ENCODE measurements at regions not wholly inside any gene's neighbourhood (a gene's known extent, or its start where the extent isn't known, plus 50 kb on each side); places are given as distances from the start of the nearest gene placed in this dataset.

- no peak for DNase-seq (ENCODE audit: low read depth)
Measured at GRCh38 chr4:20302336-20302735, 50.6 kb downstream of the SLIT2 start.

GRCh38 chr4:20305976-20306375 is 54.3 kb downstream of the SLIT2 start:
- no peak for DNase-seq (ENCODE audit: low read depth)

DNA sequence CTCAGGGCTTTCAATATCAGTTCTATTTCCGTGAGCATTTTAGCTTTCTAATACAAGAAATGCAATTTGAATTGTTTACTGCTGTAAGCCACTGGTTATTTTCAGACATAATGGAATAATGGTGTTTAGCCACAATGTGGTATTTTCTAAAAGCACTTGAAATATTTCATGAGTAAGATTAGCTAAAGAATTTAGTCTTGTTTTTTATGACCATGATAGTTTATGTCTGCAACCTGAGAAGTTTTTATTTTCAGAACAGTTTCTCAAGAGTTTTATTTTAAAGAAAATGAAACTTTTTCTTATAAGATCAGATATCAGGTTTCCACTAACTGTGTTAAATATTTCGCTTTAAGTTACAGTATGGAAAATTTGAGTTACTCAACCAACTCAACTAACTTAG is 60.2 kb downstream of the SLIT2 start:
- DNase-seq (ENCODE audit: low read depth), result no peak

DNA sequence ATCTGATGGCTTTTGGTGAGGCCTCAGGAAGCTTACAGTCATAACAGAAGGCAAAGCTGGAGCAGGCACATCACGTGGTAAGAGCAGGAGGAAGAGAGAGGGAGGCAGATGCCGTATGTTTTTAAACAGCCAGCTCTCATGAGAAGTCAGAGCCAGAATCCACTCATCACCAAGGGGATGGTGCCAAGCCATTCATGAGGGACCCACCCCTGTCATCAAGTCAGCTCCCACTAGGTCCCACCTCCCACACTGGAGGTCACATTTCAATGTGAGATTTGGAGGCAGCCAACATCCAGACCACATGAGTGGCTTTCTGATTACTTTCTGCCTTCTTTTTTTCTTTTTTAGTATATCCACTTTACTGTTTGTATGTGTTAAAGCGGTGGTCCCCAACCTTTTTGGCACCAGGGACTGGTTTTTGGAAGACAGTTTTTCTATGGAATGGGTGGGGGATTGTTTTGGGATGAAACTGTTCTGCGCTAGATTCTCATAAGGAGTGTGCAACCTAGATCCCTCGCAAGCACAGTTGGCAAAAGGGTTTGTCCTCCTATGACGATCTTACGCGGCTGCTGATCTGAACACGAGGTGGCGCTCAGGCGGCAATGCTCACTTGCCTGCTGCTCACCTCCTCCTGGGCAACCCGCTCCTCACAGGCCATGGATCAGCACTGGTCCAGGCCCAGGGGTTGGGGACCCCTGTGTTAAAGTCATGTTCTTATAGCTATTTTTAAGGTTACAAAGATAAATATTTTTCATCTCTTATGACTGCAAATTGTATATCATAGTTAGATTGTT is 61.7 kb downstream of the SLIT2 start:
- DNase-seq (ENCODE audit: low read depth), result no peak

DNA sequence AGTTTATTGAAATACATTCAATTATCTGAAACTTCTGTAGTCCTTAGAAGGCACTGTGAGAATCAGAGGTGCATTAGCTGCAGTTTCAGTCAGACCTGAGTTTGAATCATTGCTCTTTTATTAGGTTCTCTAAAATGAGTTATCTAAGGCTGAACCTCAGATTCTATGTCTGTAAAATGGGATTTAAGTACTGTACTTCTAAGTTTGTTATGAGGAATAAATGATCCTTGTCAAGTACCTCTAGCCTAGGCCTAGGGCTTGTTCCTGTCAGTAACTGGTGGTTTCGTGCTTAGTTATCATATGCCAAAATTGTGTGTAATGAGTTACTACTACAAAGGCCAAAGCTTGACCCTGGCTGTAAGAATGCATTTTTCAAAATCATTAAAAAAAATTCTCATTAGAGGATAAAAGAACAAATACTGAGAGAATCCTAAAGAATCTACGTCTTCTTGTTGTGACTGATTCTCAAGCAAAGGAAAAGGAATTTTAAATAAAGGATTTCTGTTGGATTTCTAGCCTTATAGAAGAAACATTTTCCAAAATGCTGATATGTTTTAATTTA is 65.8 kb downstream of the SLIT2 start:
- DNase-seq (ENCODE audit: low read depth), result no peak

GRCh38 chr4:20318001-20318908 is 66.5 kb downstream of the SLIT2 start:
- DNase-seq (ENCODE audit: low read depth), result no peak

- DNase-seq (ENCODE audit: low read depth), result no peak
Measured at GRCh38 chr4:20318909-20319277, 67.2 kb downstream of the SLIT2 start.

- DNase-seq (ENCODE audit: low read depth), result no peak
Measured at GRCh38 chr4:20319825-20320612, 68.3 kb downstream of the SLIT2 start.

DNA sequence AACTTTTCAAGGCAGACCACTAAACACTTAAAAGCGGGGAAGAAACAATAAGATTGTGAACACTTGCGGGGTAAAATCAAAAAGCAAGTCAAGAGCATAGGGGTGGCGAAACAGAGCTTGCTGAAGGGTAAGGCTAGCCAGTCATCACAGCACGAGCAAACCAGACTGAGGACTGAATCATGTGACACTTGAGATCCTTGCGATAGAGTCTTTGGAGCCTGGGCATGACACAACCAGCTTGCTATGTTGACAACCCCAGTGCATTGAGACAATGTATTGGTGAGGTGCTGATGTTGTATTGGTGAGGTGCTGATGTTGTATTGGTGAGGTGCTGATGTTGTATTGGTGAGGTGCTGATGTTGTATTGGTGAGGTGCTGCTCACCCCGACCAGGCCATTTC is 72.3 kb downstream of the SLIT2 start:
- no peak for DNase-seq (ENCODE audit: low read depth)

- DNase-seq (ENCODE audit: low read depth), result no peak
Measured at GRCh38 chr4:20326460-20326859, 74.8 kb downstream of the SLIT2 start.

GRCh38 chr4:20326977-20327376 is 75.3 kb downstream of the SLIT2 start:
- DNase-seq (ENCODE audit: low read depth), result no peak

- no peak for DNase-seq (ENCODE audit: low read depth)
Measured at GRCh38 chr4:20327808-20328207, 76.1 kb downstream of the SLIT2 start.

GRCh38 chr4:20331642-20332041 is 79.9 kb downstream of the SLIT2 start:
- DNase-seq (ENCODE audit: low read depth), result no peak

GRCh38 chr4:20333141-20333715 is 81.5 kb downstream of the SLIT2 start:
- no peak for DNase-seq (ENCODE audit: low read depth)

- DNase-seq (ENCODE audit: low read depth), result no peak
Measured at GRCh38 chr4:20337261-20337664, 85.6 kb downstream of the SLIT2 start.

- DNase-seq (ENCODE audit: low read depth), result no peak
Measured at GRCh38 chr4:20338841-20339240, 87.1 kb downstream of the SLIT2 start.

DNA sequence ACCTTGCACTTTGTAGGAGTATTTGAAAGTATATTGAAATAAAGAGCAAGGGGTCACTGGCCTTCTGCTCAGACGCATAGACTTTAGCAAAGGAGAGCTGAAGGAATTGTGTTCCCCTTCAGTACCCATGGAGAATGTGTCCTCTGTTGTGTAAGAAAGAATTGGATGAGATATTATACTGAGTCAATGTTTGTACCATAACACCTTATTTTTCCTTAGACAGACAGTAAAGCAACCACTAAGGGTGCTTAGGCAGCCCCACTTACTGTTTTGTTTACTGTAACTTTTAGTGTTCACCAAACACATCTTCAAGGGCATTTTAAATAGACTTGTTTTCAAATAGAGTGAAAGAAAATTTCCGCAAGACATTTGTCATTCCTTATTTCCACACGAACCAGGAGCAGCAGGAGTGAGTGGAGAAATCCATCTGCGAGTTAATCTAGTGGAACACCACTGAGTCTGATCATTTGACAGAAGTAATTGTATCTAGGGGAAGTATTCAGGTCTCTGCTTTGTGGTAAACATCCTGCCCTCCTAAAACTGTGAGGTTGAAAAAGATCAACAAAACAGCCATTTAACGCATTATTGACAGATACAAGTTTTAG is 89.5 kb downstream of the SLIT2 start:
- DNase-seq (ENCODE audit: low read depth), result no peak

GRCh38 chr4:20347531-20347930 is 95.8 kb downstream of the SLIT2 start:
- DNase-seq (ENCODE audit: low read depth), result no peak

DNA sequence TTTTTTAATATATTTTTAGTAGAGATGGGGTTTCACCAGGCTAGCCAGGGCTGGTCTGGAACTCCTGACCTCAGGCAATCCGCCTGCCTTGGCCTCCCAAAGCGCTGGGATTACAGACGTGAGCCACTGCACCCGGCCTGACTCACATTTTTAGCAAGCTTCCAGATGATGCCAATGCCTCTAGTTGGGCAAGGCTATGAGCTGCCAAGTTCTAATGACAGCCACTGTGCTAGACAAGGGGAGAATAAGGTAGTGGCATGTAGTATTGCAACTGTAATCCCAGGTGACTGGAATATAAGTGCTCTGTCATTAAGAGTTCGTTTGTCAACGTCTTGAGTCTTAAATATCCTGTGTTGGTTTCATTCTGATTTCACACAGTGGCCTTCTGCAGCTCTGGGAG is 96.7 kb downstream of the SLIT2 start:
- DNase-seq (ENCODE audit: low read depth), result no peak

DNA sequence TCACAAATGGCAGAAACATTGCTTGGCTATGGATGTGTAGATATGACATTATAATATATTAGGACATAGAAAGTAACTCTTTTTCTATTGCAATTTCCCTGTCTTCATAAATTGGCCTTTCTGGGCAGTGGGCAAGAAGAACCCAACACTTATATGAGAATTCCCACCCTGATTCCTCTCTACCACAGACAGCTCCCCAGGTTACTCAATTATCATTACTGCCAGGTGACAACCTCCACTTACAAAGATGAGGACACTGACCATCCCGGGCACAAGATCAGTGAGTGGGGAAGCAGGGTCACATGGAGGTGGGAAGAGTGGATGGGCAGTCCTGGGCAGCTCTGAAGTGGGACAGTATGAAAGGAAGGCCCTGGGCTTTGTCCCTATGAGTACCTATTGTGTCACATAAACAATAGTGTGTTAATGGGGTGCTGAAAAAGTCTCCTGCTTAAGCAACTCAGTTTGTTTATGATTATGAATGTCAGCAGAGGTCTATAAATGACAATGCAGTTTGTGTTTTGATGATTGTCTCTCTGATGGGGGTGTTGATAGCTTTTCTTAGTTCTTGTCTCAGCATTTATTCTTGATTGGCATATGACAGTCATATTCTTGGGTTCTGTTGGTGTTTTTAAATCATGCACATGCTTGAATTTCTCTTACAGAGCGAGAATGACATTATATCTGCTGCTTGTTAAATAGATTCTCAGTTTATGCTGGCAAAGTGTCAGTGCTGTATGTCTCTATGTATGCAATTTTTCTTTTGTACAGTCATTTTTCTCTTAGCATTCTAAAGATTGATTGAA is 99.9 kb downstream of the SLIT2 start:
- DNase-seq (ENCODE audit: low read depth), result no peak

DNA sequence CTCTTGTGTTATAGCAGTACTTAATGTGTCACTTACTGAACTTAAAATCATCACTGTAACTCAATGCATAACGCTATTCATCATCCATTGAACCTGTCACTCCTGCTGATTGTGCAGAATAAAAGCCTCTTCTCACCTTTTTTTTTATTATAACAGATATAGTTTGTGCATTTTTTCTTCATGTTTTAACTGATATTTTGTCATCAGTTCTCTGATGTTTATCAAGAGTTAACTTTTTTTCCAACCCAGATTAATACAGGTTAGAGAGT is 100.4 kb downstream of the SLIT2 start:
- no peak for DNase-seq (ENCODE audit: low read depth)
